A549 (cell line): ENCODE measurements at regions not wholly inside any gene's neighbourhood (a gene's known extent, or its start where the extent isn't known, plus 50 kb on each side); places are given as distances from the start of the nearest gene placed in this dataset.

Experiments
- CEBPB ChIP-seq, 2 experiments: fragments of >200 bp in 1 of 2; sonication (Bioruptor Twin) in 1 of 2; formaldehyde crosslinking in 1 of 2; IDR thresholded peaks; 2 replicates each; pipeline ENCODE4 v1.6.1; 2012 to 2016
- CTCF ChIP-seq: fragments of >200 bp; sonication (Bioruptor Twin); formaldehyde crosslinking; IDR thresholded peaks from 3 replicates; pipeline ENCODE4 v1.5.1; 2016
- ESRRA ChIP-seq: fragments of 150-350 bp; IDR thresholded peaks from 2 replicates; pipeline ENCODE4 v1.6.1; 2014; ENCODE audit warnings: mild to moderate bottlenecking, low read length, borderline replicate concordance
- JUNB ChIP-seq: fragments of >200 bp; sonication (Bioruptor Twin); formaldehyde crosslinking; IDR thresholded peaks from 2 replicates; pipeline ENCODE4 v1.6.1; 2016
- KDM1A ChIP-seq: fragments of 200-600 bp; sonication (generic); IDR thresholded peaks from 2 replicates; pipeline ENCODE4 v1.6.1; 2016; ENCODE audit warnings: low read depth, mild to moderate bottlenecking
- MYC ChIP-seq: IDR thresholded peaks from 2 replicates; pipeline ENCODE4 v1.6.1; 2012; ENCODE audit warnings: mild to moderate bottlenecking, inconsistent platforms, low read length, improper control_type of control experiment, borderline replicate concordance
- POLR2A ChIP-seq: IDR thresholded peaks from 2 replicates; pipeline ENCODE4 v1.6.1; 2012; ENCODE audit warnings: mild to moderate bottlenecking, low read length
- REST ChIP-seq: fragments of 200-600 bp; sonication (generic); IDR thresholded peaks from 2 replicates; pipeline ENCODE4 v1.6.1; 2016; ENCODE audit warnings: antibody characterized with exemption, mild to moderate bottlenecking, moderate library complexity
- RFX5 ChIP-seq: fragments of 450-650 bp; IDR thresholded peaks from 2 replicates; pipeline ENCODE4 v1.7.1; 2014; ENCODE audit warnings: antibody characterized with exemption, mild to moderate bottlenecking, moderate library complexity
- USF2 ChIP-seq: fragments of 450-650 bp; IDR thresholded peaks from 2 replicates; pipeline ENCODE4 v1.6.1; 2014; ENCODE audit warnings: antibody characterized with exemption
- ZFP36 ChIP-seq: fragments of 450-650 bp; IDR thresholded peaks from 2 replicates; pipeline ENCODE4 v1.6.1; 2014; ENCODE audit warnings: borderline replicate concordance; ENCODE audit not compliant: partially characterized antibody

- TF ChIP-seq MYC (no peak), POLR2A (no peak), KDM1A (no peak), RFX5 (no peak), CTCF (no peak), REST (no peak), USF2 (no peak), JUNB (no peak), ESRRA (no peak), CEBPB (IDR thresholded peaks at IDR 0.05) (no peak), ZFP36 (no peak)
Measured at GRCh38 chr3:110855207-110855606, 216.4 kb upstream of the NECTIN3 start.
